ENCODE measurements at regions not wholly inside any gene's neighbourhood (a gene's known extent, or its start where the extent isn't known, plus 50 kb on each side); places are given as distances from the start of the nearest gene placed in this dataset.
A peak's percentile ranks its signal among the peaks of the same experiment; 100 is the strongest.
"Not testable (repeated sequence)": the region's sequence is repeated elsewhere in the genome, so short reads cannot be mapped to it uniquely, and the experiment has no call there.

- peak in 1 of 2 experiments; percentile 10 for DNase-seq
Measured at GRCh38 chr15:87672309-87673288, 583.9 kb downstream of the NTRK3 start.

GRCh38 chr15:87671289-87671688 lies 585.2 kb downstream of the NTRK3 start:
- no peak for DNase-seq

GRCh38 chr15:87669846-87670245 lies 586.7 kb downstream of the NTRK3 start:
- peak; percentile 2 to 6 for DNase-seq

GRCh38 chr15:87668768-87669564 lies 587.6 kb downstream of the NTRK3 start:
- not testable (repeated sequence) for DNase-seq

- DNase-seq = no peak
Measured at GRCh38 chr15:87667643-87668042, 588.9 kb downstream of the NTRK3 start.

GRCh38 chr15:87662575-87662974 lies 594.0 kb downstream of the NTRK3 start:
- no peak for DNase-seq

- no peak for DNase-seq
Measured at GRCh38 chr15:87661454-87662355, 594.8 kb downstream of the NTRK3 start.

- no peak for DNase-seq
Measured at GRCh38 chr15:87660251-87661129, 596.0 kb downstream of the NTRK3 start.

- DNase-seq = no peak
Measured at GRCh38 chr15:87656372-87656771, 600.2 kb downstream of the NTRK3 start.

- no peak for DNase-seq
Measured at GRCh38 chr15:87653646-87654045, 602.9 kb downstream of the NTRK3 start.

- DNase-seq = no peak
Measured at GRCh38 chr15:87649175-87649574, 607.4 kb downstream of the NTRK3 start.

GRCh38 chr15:87648278-87648677 lies 608.3 kb downstream of the NTRK3 start:
- no peak for DNase-seq

- DNase-seq = no peak
Measured at GRCh38 chr15:87645723-87646122, 610.8 kb downstream of the NTRK3 start.

- DNase-seq = not testable (repeated sequence)
Measured at GRCh38 chr15:87642997-87643396, 613.5 kb downstream of the NTRK3 start.

GRCh38 chr15:87639305-87640011 lies 617.1 kb downstream of the NTRK3 start:
- DNase-seq = no peak

- no peak for DNase-seq
Measured at GRCh38 chr15:87638554-87639083, 617.9 kb downstream of the NTRK3 start.

- DNase-seq = no peak
Measured at GRCh38 chr15:87634361-87634760, 622.2 kb downstream of the NTRK3 start.

- DNase-seq = no peak
Measured at GRCh38 chr15:87633525-87633924, 623.0 kb downstream of the NTRK3 start.

GRCh38 chr15:87632364-87632763 lies 624.2 kb downstream of the NTRK3 start:
- no peak for DNase-seq

- DNase-seq = no peak
Measured at GRCh38 chr15:87631775-87632174, 624.8 kb downstream of the NTRK3 start.

- DNase-seq = no peak
Measured at GRCh38 chr15:87631093-87631492, 625.4 kb downstream of the NTRK3 start.

All from NCI-H446 (cell line).